ENCODE measurements at regions not wholly inside any gene's neighbourhood (a gene's known extent, or its start where the extent isn't known, plus 50 kb on each side); places are given as distances from the start of the nearest gene placed in this dataset.
A peak's percentile ranks its signal among the peaks of the same experiment; 100 is the strongest.

DNA sequence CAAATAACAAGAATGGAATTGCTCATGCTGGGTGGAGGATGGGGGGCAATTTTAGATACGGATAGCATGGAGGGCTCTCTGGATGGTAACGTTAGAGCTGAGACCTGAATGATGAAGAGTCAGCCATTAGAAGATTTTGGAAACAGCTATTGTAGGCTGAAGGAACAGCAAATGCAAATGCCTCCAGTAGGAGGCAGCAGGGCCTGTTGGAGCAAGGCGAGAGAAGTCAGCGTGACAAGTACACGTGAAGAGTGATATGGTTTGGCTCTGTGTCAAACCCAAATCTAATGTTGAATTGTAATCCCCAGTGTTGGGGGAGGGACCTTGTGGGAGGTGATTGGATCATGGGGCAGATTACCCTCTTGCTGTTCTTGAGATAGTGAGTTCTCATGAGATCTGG is 59.3 kb upstream of the SOD3 start:
- TF ChIP-seq, protein P1, sequence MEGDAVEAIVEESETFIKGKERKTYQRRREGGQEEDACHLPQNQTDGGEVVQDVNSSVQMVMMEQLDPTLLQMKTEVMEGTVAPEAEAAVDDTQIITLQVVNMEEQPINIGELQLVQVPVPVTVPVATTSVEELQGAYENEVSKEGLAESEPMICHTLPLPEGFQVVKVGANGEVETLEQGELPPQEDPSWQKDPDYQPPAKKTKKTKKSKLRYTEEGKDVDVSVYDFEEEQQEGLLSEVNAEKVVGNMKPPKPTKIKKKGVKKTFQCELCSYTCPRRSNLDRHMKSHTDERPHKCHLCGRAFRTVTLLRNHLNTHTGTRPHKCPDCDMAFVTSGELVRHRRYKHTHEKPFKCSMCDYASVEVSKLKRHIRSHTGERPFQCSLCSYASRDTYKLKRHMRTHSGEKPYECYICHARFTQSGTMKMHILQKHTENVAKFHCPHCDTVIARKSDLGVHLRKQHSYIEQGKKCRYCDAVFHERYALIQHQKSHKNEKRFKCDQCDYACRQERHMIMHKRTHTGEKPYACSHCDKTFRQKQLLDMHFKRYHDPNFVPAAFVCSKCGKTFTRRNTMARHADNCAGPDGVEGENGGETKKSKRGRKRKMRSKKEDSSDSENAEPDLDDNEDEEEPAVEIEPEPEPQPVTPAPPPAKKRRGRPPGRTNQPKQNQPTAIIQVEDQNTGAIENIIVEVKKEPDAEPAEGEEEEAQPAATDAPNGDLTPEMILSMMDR (IDR thresholded peaks at IDR 0.05; ENCODE audit: insufficient read depth, low read length): peak; percentile 22
- no peak overlapping the region for H3K4me3 ChIP-seq (ENCODE audit: low read depth, low read length)
- no peak for DNase-seq (ENCODE audit: low read depth)

DNA sequence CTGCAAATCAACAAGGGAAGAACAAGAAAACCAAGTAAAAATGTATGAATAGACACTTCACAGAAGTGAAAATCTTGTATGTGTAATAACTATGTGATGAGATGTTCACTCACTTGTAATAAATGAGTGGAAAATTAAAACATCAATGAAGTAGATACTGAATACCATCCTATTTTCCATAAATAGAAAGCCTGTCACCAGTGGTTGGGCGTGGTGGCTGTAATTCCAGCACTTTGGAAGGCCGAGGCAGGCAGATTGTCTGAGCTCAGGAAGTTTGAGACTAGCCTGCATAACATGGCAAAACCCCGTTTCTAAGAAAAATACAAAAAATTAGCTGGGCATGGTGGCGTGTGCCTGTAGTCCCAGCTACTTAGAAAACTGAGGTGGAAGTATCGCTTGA is 53.5 kb upstream of the SOD3 start:
- no peak for DNase-seq (ENCODE audit: low read depth)
- H3K4me3 ChIP-seq (ENCODE audit: low read depth, low read length): no peak overlapping the region
- TF ChIP-seq, protein P1 (IDR thresholded peaks at IDR 0.05; ENCODE audit: insufficient read depth, low read length): no peak

DNA sequence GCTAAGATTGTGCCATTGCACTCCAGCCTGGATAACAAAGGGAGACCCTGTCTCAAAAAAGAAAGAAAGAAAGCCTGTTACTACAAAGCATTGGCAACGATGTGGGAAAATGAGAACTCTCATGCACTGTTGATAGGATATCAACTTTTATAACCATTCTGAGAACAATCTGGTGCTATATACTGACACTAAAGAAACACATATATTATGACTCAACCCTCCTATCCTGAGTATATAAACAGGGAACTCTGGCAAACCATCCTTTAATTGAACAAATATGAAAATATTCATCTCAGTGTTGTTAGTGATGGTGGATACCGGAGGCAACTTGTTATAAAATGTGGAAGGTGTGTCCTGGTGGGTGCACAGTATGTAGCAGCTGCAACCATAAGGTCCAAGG is 53.0 kb upstream of the SOD3 start:
- no peak overlapping the region for H3K4me3 ChIP-seq (ENCODE audit: low read depth, low read length)
- TF ChIP-seq, protein P1 (IDR thresholded peaks at IDR 0.05; ENCODE audit: insufficient read depth, low read length): no peak
- DNase-seq (ENCODE audit: low read depth): no peak

DNA sequence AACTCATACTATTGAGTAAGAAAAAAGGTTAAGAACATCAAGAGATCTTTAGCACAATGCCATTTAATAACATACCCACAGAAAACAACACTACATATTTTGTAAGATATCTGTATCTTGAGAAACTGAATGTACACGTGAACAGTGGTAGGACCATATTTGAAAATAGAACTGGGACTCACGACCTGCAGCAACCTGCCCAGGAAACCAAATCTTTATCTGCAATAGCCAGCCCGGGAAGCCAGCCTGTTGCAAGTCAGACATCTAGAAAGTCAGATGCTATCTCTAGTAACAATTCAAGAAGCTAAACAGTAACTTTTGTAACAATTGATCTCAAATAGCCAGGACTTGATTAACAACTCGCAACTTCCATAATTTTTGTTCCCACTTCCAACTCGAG is 52.6 kb upstream of the SOD3 start:
- TF ChIP-seq, protein P1 (IDR thresholded peaks at IDR 0.05; ENCODE audit: insufficient read depth, low read length): no peak
- H3K4me3 ChIP-seq (ENCODE audit: low read depth, low read length): no peak overlapping the region
- no peak for DNase-seq (ENCODE audit: low read depth)

DNA sequence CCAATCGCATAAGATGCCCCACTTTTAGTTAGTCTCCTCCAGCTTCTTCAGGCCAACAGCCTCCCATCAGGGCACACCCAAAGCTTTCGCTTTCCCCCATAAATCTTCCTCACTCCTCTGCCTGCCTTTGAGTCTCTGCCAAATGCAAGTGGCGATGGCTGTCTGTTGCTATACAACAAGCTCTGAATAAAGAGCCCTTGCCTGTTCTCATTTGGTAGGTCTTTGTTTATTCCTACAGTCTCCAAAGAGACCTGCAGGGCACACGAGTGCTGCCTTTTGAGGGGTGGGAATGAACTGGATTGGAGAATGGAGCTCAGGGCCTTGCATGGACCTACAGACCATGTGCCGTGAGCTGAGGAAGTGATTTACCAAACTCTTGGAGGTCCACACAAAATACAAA is 52.2 kb upstream of the SOD3 start:
- TF ChIP-seq, protein P1 (IDR thresholded peaks at IDR 0.05; ENCODE audit: insufficient read depth, low read length): no peak
- no peak overlapping the region for H3K4me3 ChIP-seq (ENCODE audit: low read depth, low read length)

DNA sequence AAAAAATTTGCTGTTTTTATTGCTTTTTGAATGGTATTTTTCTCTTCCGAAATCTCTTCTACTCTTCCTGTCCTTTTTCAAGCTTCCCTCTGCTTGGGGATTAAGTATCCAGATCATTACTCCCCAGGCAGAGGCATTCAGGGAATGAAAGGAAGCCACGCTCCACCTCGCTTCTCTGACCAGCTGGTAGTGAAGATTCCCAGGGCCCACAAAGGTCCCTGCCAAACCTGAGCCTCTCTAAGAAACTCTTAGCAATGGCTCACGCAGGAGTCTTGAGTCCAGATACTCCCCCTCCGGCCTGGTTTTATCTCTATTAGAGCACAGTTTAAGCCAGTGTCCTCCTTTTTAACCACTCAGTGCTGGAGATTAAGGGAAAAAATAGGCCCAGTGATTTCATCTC is 51.4 kb upstream of the SOD3 start:
- TF ChIP-seq, protein P1 (IDR thresholded peaks at IDR 0.05; ENCODE audit: insufficient read depth, low read length): no peak
- no peak for DNase-seq (ENCODE audit: low read depth)
- H3K4me3 ChIP-seq (ENCODE audit: low read depth, low read length): no peak overlapping the region

More for the DNA sequence above, 52.2 kb upstream of the SOD3 start:
- no peak for DNase-seq (ENCODE audit: low read depth)

DNA sequence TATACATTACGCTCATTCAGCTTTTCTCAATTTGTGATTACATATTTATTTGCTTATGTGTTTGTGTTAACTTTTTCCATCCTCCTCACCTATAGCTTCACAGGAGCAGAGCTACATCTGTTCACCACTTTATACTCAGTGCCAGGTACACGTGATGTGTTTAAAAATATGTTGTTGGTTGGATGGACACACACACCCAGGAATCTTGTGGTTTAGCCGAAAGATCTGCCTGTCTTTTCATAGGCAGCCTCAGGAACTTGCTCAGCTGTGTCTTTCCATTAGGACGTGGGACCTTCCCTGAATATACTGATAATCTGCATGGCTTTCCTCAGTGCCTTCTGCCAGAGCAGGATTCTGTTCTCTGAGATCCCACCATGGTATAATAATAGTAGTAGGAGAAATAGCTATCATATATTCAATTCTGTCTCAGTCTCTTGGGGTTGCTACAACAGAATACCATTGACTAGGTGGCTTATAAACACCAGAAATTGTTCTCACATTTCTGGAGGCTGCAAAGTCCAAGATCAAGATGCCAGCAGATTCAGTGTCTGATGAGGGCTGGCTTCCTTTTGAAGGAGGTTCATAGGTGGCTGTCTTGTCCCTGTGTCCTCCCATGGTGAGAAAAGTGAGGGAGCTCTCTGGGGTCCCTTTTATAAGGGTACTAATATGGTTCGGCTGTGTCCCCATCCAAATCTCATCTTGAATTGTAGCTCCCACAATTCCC is 50.0 kb upstream of the SOD3 start:
- H3K4me3 ChIP-seq (ENCODE audit: low read depth, low read length): no peak overlapping the region
- TF ChIP-seq, protein P1 (IDR thresholded peaks at IDR 0.05; ENCODE audit: insufficient read depth, low read length): no peak
- no peak for DNase-seq (ENCODE audit: low read depth)
